Neuronal stem cell (in vitro differentiated cells): ENCODE measurements at regions not wholly inside any gene's neighbourhood (a gene's known extent, or its start where the extent isn't known, plus 50 kb on each side); places are given as distances from the start of the nearest gene placed in this dataset.
"Not testable (repeated sequence)": the region's sequence is repeated elsewhere in the genome, so short reads cannot be mapped to it uniquely, and the experiment has no call there.

Experiments used
- DNase-seq: peaks from one replicate; pipeline ENCODE4 v3.0.0-alpha.2; 2013; ENCODE audit warnings: low spot score
- H2AFZ ChIP-seq: one replicate; pipeline ENCODE4 v1.6.1; 2013; ENCODE audit warnings: mild to moderate bottlenecking, low read length, inconsistent platforms
- H2AK5ac ChIP-seq: 2 replicates; pipeline ENCODE4 v1.6.1; 2013; ENCODE audit warnings: low read depth, mild to moderate bottlenecking, inconsistent platforms, low read length, moderate library complexity, mixed read lengths
- H2BK120ac ChIP-seq: 2 replicates; pipeline ENCODE4 v1.6.1; 2013; ENCODE audit warnings: low read depth, mild to moderate bottlenecking, inconsistent platforms, low read length, moderate library complexity, mixed read lengths
- H2BK12ac ChIP-seq: one replicate; pipeline ENCODE4 v1.6.1; 2013; ENCODE audit warnings: low read length, inconsistent platforms
- H2BK15ac ChIP-seq: 2 replicates; pipeline ENCODE4 v1.6.1; 2013; ENCODE audit warnings: mild to moderate bottlenecking, low read length, inconsistent platforms, mixed read lengths
- H2BK5ac ChIP-seq: one replicate; pipeline ENCODE4 v1.6.1; 2013; ENCODE audit warnings: inconsistent platforms, mild to moderate bottlenecking, low read length, moderate library complexity
- H3K14ac ChIP-seq: one replicate; pipeline ENCODE4 v1.6.1; 2013; ENCODE audit warnings: low read length, inconsistent platforms
- H3K18ac ChIP-seq: 2 replicates; pipeline ENCODE4 v1.6.1; 2013; ENCODE audit warnings: low read length, inconsistent platforms
- H3K23ac ChIP-seq: 2 replicates; pipeline ENCODE4 v1.6.1; 2013; ENCODE audit warnings: low read depth, mild to moderate bottlenecking, mixed read lengths, low read length, inconsistent platforms; ENCODE audit not compliant: poor library complexity
- H3K27ac ChIP-seq: replicated peaks from 3 replicates; pipeline ENCODE4 v1.5.1; 2013; ENCODE audit warnings: low read length, inconsistent platforms
- H3K27me3 ChIP-seq, 3 experiments: 2 replicates each; pipeline ENCODE4 v1.6.1; 2013; ENCODE audit warnings: low read length in 3 of 3, mild to moderate bottlenecking in 2 of 3, inconsistent platforms in 1 of 3, low read depth in 1 of 3, mixed read lengths in 1 of 3, moderate library complexity in 1 of 3; ENCODE audit not compliant: control insufficient read depth in 3 of 3, insufficient read depth in 3 of 3
- H3K36me3 ChIP-seq, 2 donors: replicated peaks in 1 of 2; 2 replicates each; pipeline ENCODE4 v1.6.1; 2013; ENCODE audit warnings: low read length in 2 of 2; ENCODE audit not compliant: control insufficient read depth in 2 of 2, insufficient read depth in 2 of 2
- H3K4ac ChIP-seq: 2 replicates; pipeline ENCODE4 v1.6.1; 2013; ENCODE audit warnings: inconsistent platforms, mild to moderate bottlenecking, low read length, moderate library complexity
- H3K4me1 ChIP-seq, 2 donors: 1 replicate in 1 of 2; 2 replicates in 1 of 2; pipeline ENCODE4 v1.6.1; 2013; ENCODE audit warnings: low read length in 2 of 2, low read depth in 1 of 2; ENCODE audit not compliant: control insufficient read depth in 2 of 2, insufficient read depth in 1 of 2
- H3K4me2 ChIP-seq: one replicate; pipeline ENCODE4 v1.6.1; 2013; ENCODE audit warnings: mild to moderate bottlenecking, low read length, inconsistent platforms; ENCODE audit not compliant: insufficient read depth, poor library complexity, severe bottlenecking
- H3K4me3 ChIP-seq, 2 donors: 2 replicates each; pipeline ENCODE4 v1.5.1; 2013; ENCODE audit warnings: low read length in 2 of 2, mild to moderate bottlenecking in 2 of 2, inconsistent platforms in 1 of 2, moderate library complexity in 1 of 2
- H3K79me1 ChIP-seq: one replicate; pipeline ENCODE4 v1.6.1; 2013; ENCODE audit warnings: low read depth, mild to moderate bottlenecking, inconsistent platforms, low read length, moderate library complexity
- H3K9ac ChIP-seq: one replicate; pipeline ENCODE4 v1.6.1; 2013; ENCODE audit warnings: mild to moderate bottlenecking, low read depth, low read length, inconsistent platforms; ENCODE audit not compliant: poor library complexity
- H3K9me3 ChIP-seq, 2 donors: replicated peaks in 1 of 2; 2 replicates each; pipeline versions ENCODE3 to v1.6.1; 2013; ENCODE audit warnings: low read length in 2 of 2, mild to moderate bottlenecking in 2 of 2, inconsistent platforms in 1 of 2, low read depth in 1 of 2, mixed read lengths in 1 of 2, moderate library complexity in 1 of 2; ENCODE audit not compliant: control insufficient read depth in 2 of 2, insufficient read depth in 1 of 2
- H4K8ac ChIP-seq: one replicate; pipeline ENCODE4 v1.6.1; 2013; ENCODE audit warnings: low read depth, mild to moderate bottlenecking, inconsistent platforms, low read length, moderate library complexity
- H4K91ac ChIP-seq: one replicate; pipeline ENCODE4 v1.6.1; 2013; ENCODE audit warnings: low read length, low read depth, mild to moderate bottlenecking, inconsistent platforms; ENCODE audit not compliant: poor library complexity
- WGBS, 2 donors: extraction: QIAGEN DNeasy Blood & Tissue Kit; methylation state at CpG; one replicate each; pipeline ENCODE4 v1.1.7; 2013; ENCODE audit warnings: missing lambda C conversion rate in 2 of 2, mixed read lengths in 1 of 2; ENCODE audit not compliant: insufficient read length in 2 of 2, insufficient replicate concordance in 1 of 2; ENCODE audit errors: extremely low coverage in 2 of 2; 5-methylcytosine and 5-hydroxymethylcytosine counted together

DNA sequence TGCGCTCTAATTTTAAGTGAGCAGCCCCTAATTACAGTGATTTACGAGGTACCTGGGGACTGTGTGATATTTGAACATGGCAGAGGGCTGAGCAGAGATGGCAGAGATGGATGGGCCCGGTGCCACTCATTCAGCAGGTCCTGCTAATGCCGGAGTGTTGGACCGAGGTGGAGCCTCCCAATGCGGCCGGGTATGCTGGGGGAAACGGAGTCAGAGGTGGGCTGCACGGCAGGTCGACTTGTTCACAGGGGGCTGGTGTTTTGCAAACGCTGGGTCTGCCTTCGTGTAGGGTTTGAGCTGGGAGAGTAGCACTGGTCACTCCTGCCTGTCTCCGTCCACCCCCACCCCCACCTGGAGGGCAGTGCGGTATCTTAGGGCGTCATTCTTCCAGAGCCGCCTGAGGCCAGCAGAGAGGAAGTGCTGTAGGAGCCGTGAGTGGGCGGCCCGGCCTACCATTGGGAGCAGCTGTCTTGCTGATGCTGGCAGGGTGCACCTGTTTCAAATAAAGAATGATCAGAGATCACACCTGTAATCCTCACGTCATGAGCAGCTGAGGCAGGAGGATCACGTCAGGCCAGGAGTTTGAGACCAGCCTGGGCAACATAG is 122.6 kb downstream of the IGLL1 start:
- no CpG with 5 or more reads among the region's 21 CpGs for WGBS, 2 donors
- H3K27ac ChIP-seq = no peak overlapping the region
- no peak overlapping the region for H2AFZ ChIP-seq
- H3K4me1 ChIP-seq = peaks cover 0 to 13% of the 10 kb centered on the region in 2 donors
- no peaks in the 10 kb centered on the region for H3K27me3 ChIP-seq
- no peak overlapping the region for H4K8ac ChIP-seq
- H2BK5ac ChIP-seq = no peak overlapping the region
- no peak overlapping the region for H3K4me3 ChIP-seq
- H2BK120ac ChIP-seq = no peak overlapping the region
- H3K79me1 ChIP-seq = no peaks in the 10 kb centered on the region
- peak overlapping the region; percentile 90 for H2AK5ac ChIP-seq
- peak overlapping the region; percentile 82 for H3K14ac ChIP-seq
- no peak overlapping the region for H2BK12ac ChIP-seq
- H3K36me3 ChIP-seq = no peaks in the 10 kb centered on the region
- H3K23ac ChIP-seq = peak overlapping the region; percentile 85
- H3K18ac ChIP-seq = peak overlapping the region; percentile 71
- H2BK15ac ChIP-seq = no peak overlapping the region
- H3K4me2 ChIP-seq = no peak overlapping the region
- H3K9ac ChIP-seq = no peak overlapping the region
- no peak for DNase-seq
- no peak overlapping the region for H3K4ac ChIP-seq
- H3K9me3 ChIP-seq = no peaks in the 10 kb centered on the region
- no peak overlapping the region for H4K91ac ChIP-seq

DNA sequence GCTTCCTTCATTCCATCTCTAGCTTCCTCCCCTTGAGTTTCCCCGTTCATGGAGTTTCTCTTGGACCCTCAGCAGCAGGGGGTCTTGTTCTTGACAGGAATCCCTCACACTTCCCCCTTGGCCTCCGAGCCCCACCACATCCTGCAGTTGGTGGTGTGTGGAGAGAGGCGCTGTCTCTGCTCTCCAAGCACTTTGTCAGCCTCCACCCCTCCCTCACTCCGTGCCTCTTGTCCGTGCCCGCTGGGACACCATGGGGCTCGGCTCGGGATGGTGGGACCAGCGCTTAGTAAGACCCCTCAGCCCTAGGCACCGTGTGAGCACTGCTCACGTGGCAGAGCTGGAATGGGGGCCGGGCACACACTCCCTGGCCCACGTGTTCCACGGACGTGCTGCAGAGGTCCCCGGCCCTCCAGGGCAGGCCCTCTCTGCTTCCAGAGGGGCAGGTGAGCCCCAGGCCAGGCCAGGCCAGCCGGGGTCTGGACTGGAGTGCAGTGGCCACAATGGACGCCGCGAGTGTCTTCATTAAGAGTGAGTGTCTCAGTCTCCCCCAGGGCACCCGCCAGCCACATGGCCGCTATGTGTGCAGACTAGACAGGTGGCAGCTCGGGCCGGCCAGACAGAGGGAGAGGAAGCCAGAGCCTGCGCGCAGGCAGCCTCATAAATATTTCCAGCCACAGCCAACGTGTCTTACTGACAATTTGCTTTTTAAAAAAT is 123.3 kb downstream of the IGLL1 start:
- not testable (repeated sequence) for H3K9me3 ChIP-seq, H3K27ac ChIP-seq, H2BK12ac ChIP-seq, H3K36me3 ChIP-seq, H2BK5ac ChIP-seq, H4K91ac ChIP-seq, DNase-seq, H3K4me3 ChIP-seq, H3K4me2 ChIP-seq, H3K27me3 ChIP-seq, H3K79me1 ChIP-seq, H3K9ac ChIP-seq, H2BK120ac ChIP-seq, H4K8ac ChIP-seq, H3K4ac ChIP-seq
- H2BK15ac ChIP-seq = peak overlapping the region; percentile 26
- WGBS, 2 donors = no CpG with 5 or more reads among the region's 27 CpGs
- peak overlapping the region; percentile 6 for H2AFZ ChIP-seq
- peak overlapping the region; percentile 24 for H3K18ac ChIP-seq
- H2AK5ac ChIP-seq = peak overlapping the region; percentile 28
- peak overlapping the region; percentile 85 for H3K23ac ChIP-seq
- peak overlapping the region; percentile 56 for H3K14ac ChIP-seq
- H3K4me1 ChIP-seq = peaks cover 0 to 13% of the 10 kb centered on the region in 2 donors

DNA sequence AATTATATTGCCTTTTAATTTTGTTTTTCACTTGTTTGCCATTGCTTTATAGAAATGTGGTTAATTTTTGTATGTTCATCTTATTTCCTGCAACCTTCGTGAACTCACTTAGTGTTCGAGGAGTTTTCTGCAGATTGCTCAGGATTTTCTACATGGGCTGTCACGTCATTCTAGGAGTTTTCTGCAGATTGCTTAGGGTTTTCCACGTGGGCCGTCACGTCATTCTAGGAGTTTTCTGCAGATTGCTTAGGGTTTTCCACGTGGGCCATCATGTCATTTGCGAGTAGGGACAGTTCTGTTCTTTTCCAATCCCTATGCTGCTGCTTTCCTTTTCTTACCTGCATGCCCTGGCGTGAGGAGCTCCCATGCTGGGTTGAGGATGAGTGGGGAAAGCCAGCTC is 125.7 kb downstream of the IGLL1 start:
- H3K14ac ChIP-seq, H4K91ac ChIP-seq, H3K4ac ChIP-seq, H2AK5ac ChIP-seq, H3K9ac ChIP-seq, H2BK12ac ChIP-seq, H3K4me3 ChIP-seq, H2BK15ac ChIP-seq, H2BK5ac ChIP-seq, H3K23ac ChIP-seq, H2AFZ ChIP-seq, H3K18ac ChIP-seq, H3K9me3 ChIP-seq, H3K36me3 ChIP-seq, H3K27me3 ChIP-seq, H3K27ac ChIP-seq, H3K79me1 ChIP-seq, H2BK120ac ChIP-seq, H4K8ac ChIP-seq, DNase-seq, H3K4me2 ChIP-seq: not testable (repeated sequence)
- peaks cover 0 to 13% of the 10 kb centered on the region in 2 donors for H3K4me1 ChIP-seq
- WGBS, 2 donors = no CpG with 5 or more reads among the region's 9 CpGs

DNA sequence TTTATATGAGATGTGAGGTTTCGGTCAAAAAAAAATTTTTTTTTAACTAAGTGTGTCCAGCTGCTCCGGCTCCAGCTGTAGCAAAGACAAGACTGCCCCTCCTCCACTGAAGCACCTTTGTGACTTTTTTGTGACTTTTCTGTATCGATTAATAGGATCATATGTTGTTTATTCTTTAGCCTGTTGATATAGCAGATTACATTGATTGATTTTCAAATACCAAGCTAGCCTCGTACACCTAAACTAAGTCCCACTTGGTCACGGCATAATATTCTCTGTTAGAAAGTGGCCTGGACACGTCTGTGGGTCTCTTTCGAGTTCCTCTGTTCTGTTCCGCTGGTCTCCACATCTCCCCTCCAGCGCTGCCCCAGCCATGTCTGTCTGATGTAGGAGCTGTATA is 126.8 kb downstream of the IGLL1 start:
- H2AK5ac ChIP-seq = no peak overlapping the region
- no peak overlapping the region for H2BK12ac ChIP-seq
- H3K4ac ChIP-seq = no peak overlapping the region
- H2BK5ac ChIP-seq = no peak overlapping the region
- H2BK120ac ChIP-seq = no peak overlapping the region
- no peak overlapping the region for H3K23ac ChIP-seq
- peaks cover 0 to 6% of the 10 kb centered on the region in 2 donors for H3K4me1 ChIP-seq
- no peaks in the 10 kb centered on the region for H3K79me1 ChIP-seq
- 100% methylated on average over 1 of the region's 9 CpGs; no CpG with 5 or more reads in 1 of the 2 donors for WGBS, 2 donors
- no peak overlapping the region for H3K9ac ChIP-seq
- H3K36me3 ChIP-seq = no peaks in the 10 kb centered on the region
- H3K27me3 ChIP-seq = no peaks in the 10 kb centered on the region
- no peak overlapping the region for H3K14ac ChIP-seq
- no peak overlapping the region for H4K8ac ChIP-seq
- DNase-seq = no peak
- no peak overlapping the region for H3K27ac ChIP-seq
- no peak overlapping the region for H2AFZ ChIP-seq
- H3K9me3 ChIP-seq = no peaks in the 10 kb centered on the region
- no peak overlapping the region for H3K4me3 ChIP-seq
- no peak overlapping the region for H2BK15ac ChIP-seq
- no peak overlapping the region for H3K18ac ChIP-seq
- no peak overlapping the region for H3K4me2 ChIP-seq
- H4K91ac ChIP-seq = no peak overlapping the region
